H1 (cell line): ENCODE measurements at regions not wholly inside any gene's neighbourhood (a gene's known extent, or its start where the extent isn't known, plus 50 kb on each side); places are given as distances from the start of the nearest gene placed in this dataset.
A peak's percentile ranks its signal among the peaks of the same experiment; 100 is the strongest.

Experiments used
- CTCF ChIA-PET: fragments of 300-600 bp; sonication (Branson Sonifier 250); formaldehyde crosslinking; loops from one replicate; lab custom pipeline; 2021; ENCODE audit not compliant: partially characterized antibody; lab: Charles Lee
- POLR2A ChIA-PET: fragments of 300-600 bp; sonication (Branson Sonifier 250); formaldehyde crosslinking; loops from one replicate; lab custom pipeline; 2021; ENCODE audit warnings: inconsistent platforms; ENCODE audit not compliant: partially characterized antibody; lab: Charles Lee
- DNase-seq, 2 experiments: peaks; one replicate each; pipeline versions ENCODE4 v3.0.0 to v3.0.0-alpha.2; 2010 to 2022; ENCODE audit warnings: low spot score in 2 of 2, low read depth in 1 of 2, mixed read lengths in 1 of 2
- FAIRE-seq: peaks from 2 replicates; lab custom pipeline; 2011; peaks lifted over from hg19 to GRCh38; lab: Jason Lieb, UNC
- H2AFZ ChIP-seq: 2 replicates; pipeline ENCODE4 v1.8.1; 2012; ENCODE audit warnings: low read length, inconsistent platforms
- H2AK5ac ChIP-seq: 2 replicates; pipeline ENCODE4 v1.6.1; 2013; ENCODE audit warnings: low read depth, low read length
- H2BK120ac ChIP-seq: replicated peaks from 2 replicates; pipeline ENCODE3; 2013; ENCODE audit warnings: low read depth, low read length, inconsistent platforms
- H2BK12ac ChIP-seq: 2 replicates; pipeline ENCODE4 v1.6.1; 2013; ENCODE audit warnings: low read depth, low read length
- H2BK15ac ChIP-seq: 2 replicates; pipeline ENCODE4 v1.6.1; 2013; ENCODE audit warnings: low read length
- H2BK20ac ChIP-seq: 2 replicates; pipeline ENCODE4 v1.6.1; 2013; ENCODE audit warnings: low read length
- H2BK5ac ChIP-seq: 2 replicates; pipeline ENCODE4 v1.6.1; 2013; ENCODE audit warnings: low read depth, low read length
- H3K14ac ChIP-seq: 2 replicates; pipeline ENCODE4 v1.6.1; 2013; ENCODE audit warnings: inconsistent platforms; ENCODE audit not compliant: insufficient read length
- H3K18ac ChIP-seq: 2 replicates; pipeline ENCODE4 v1.6.1; 2013; ENCODE audit warnings: low read length; ENCODE audit errors: extremely low read depth
- H3K23ac ChIP-seq: 2 replicates; pipeline ENCODE4 v1.6.1; 2013; ENCODE audit warnings: inconsistent platforms; ENCODE audit not compliant: insufficient read length
- H3K23me2 ChIP-seq: 2 replicates; pipeline ENCODE4 v1.6.1; 2013; ENCODE audit warnings: low read depth, low read length
- H3K27ac ChIP-seq: 2 replicates; pipeline ENCODE4 v1.6.1; 2011; ENCODE audit warnings: low read depth, low read length, inconsistent platforms
- H3K27me3 ChIP-seq, 4 experiments: replicated peaks in 1 of 4; 1 replicate in 1 of 4; 2 replicates in 3 of 4; pipeline versions ENCODE4 v1.6.1 to v1.8.1; 2011 to 2013; ENCODE audit warnings: low read length in 3 of 4, mild to moderate bottlenecking in 3 of 4, inconsistent platforms in 2 of 4, mixed read lengths in 2 of 4, moderate library complexity in 1 of 4; ENCODE audit not compliant: control insufficient read depth in 3 of 4, insufficient read depth in 3 of 4; ENCODE audit errors: extremely low read depth in 1 of 4
- H3K36me3 ChIP-seq, 4 experiments: 2 replicates each; pipeline versions ENCODE4 v1.6.1 to v1.8.1; 2011 to 2013; ENCODE audit warnings: mild to moderate bottlenecking in 4 of 4, low read length in 3 of 4, moderate library complexity in 2 of 4, control low read depth in 1 of 4, inconsistent platforms in 1 of 4; ENCODE audit not compliant: insufficient read depth in 4 of 4, control insufficient read depth in 2 of 4
- H3K4ac ChIP-seq: replicated peaks from 2 replicates; pipeline ENCODE3; 2013; ENCODE audit warnings: low read length, low read depth, mixed read lengths, inconsistent platforms; ENCODE audit not compliant: insufficient read length
- H3K4me1 ChIP-seq, 4 experiments: replicated peaks in 1 of 4; 1 replicate in 1 of 4; 2 replicates in 3 of 4; pipeline versions ENCODE4 v1.6.1 to v1.8.1; 2011 to 2013; ENCODE audit warnings: low read length in 3 of 4, inconsistent platforms in 2 of 4, mixed read lengths in 1 of 4; ENCODE audit not compliant: insufficient read depth in 4 of 4, control insufficient read depth in 3 of 4
- H3K4me2 ChIP-seq, 2 experiments: 2 replicates each; pipeline versions ENCODE4 v1.6.1 to v1.8.1; 2011 to 2013; ENCODE audit warnings: low read depth in 2 of 2, low read length in 2 of 2, control low read depth in 1 of 2, inconsistent platforms in 1 of 2, mild to moderate bottlenecking in 1 of 2; ENCODE audit not compliant: insufficient read depth in 1 of 2
- H3K4me3 ChIP-seq, 4 experiments: fragments of 200-600, 300-600 bp in 1 of 4; sonication (generic), shearing (Covaris generic), sonication (Bioruptor Twin) in 1 of 4; 2 replicates each; pipeline versions ENCODE4 v1.5.1 to v1.8.1; 2011 to 2016; ENCODE audit warnings: low read length in 4 of 4, low read depth in 3 of 4, control low read depth in 2 of 4, inconsistent platforms in 2 of 4, mild to moderate bottlenecking in 2 of 4, mixed read lengths in 1 of 4, moderate library complexity in 1 of 4; ENCODE audit not compliant: insufficient read depth in 2 of 4; ENCODE audit errors: extremely low read depth in 1 of 4
- H3K56ac ChIP-seq: replicated peaks from 2 replicates; pipeline ENCODE3; 2013; ENCODE audit warnings: low read depth, mild to moderate bottlenecking, mixed read lengths, low read length, inconsistent platforms; ENCODE audit not compliant: insufficient read length
- H3K79me1 ChIP-seq: 2 replicates; pipeline ENCODE4 v1.6.1; 2013; ENCODE audit warnings: low read depth, low read length, control low read depth
- H3K79me2 ChIP-seq, 2 experiments: 2 replicates each; pipeline versions ENCODE4 v1.6.1 to v1.8.1; 2012 to 2013; ENCODE audit warnings: low read length in 2 of 2, mild to moderate bottlenecking in 2 of 2, inconsistent platforms in 1 of 2; ENCODE audit not compliant: insufficient read depth in 2 of 2, control insufficient read depth in 1 of 2
- H3K9ac ChIP-seq, 4 experiments: replicated peaks in 1 of 4; 1 replicate in 1 of 4; 2 replicates in 3 of 4; pipeline versions ENCODE4 v1.6.1 to v1.8.1; 2011 to 2013; ENCODE audit warnings: low read depth in 3 of 4, low read length in 3 of 4, control low read depth in 2 of 4, mild to moderate bottlenecking in 2 of 4, moderate library complexity in 2 of 4, inconsistent platforms in 1 of 4; ENCODE audit errors: extremely low read depth in 1 of 4
- H3K9me3 ChIP-seq, 2 experiments: 2 replicates each; pipeline versions ENCODE4 v1.6.1 to v1.8.1; 2012 to 2013; ENCODE audit warnings: mild to moderate bottlenecking in 2 of 2, moderate library complexity in 2 of 2, control low read depth in 1 of 2, inconsistent platforms in 1 of 2, low read depth in 1 of 2, low read length in 1 of 2, mixed read lengths in 1 of 2; ENCODE audit not compliant: insufficient read depth in 2 of 2
- H4K20me1 ChIP-seq, 2 experiments: replicated peaks in 1 of 2; 2 replicates each; pipeline versions ENCODE3 to v1.8.1; 2011 to 2013; ENCODE audit warnings: inconsistent platforms in 2 of 2, low read length in 2 of 2, mild to moderate bottlenecking in 1 of 2; ENCODE audit not compliant: insufficient read depth in 2 of 2, control insufficient read depth in 1 of 2
- H4K5ac ChIP-seq: 2 replicates; pipeline ENCODE4 v1.6.1; 2013; ENCODE audit warnings: low read length, low read depth, mixed read lengths, inconsistent platforms; ENCODE audit not compliant: insufficient read length
- H4K8ac ChIP-seq: 2 replicates; pipeline ENCODE4 v1.8.0; 2013; ENCODE audit warnings: mild to moderate bottlenecking, moderate library complexity, low read length, inconsistent platforms; ENCODE audit not compliant: insufficient read depth; ENCODE audit errors: extremely low read depth
- H4K91ac ChIP-seq: replicated peaks from 2 replicates; pipeline ENCODE3; 2013; ENCODE audit warnings: low read length, mixed read lengths, inconsistent platforms; ENCODE audit not compliant: insufficient read length
- EP300 ChIP-seq, 2 experiments: IDR thresholded peaks; 1 replicate in 1 of 2; 2 replicates in 1 of 2; pipeline ENCODE4 v1.6.1; 2011 to 2012; ENCODE audit warnings: low read depth in 2 of 2, low read length in 2 of 2, mild to moderate bottlenecking in 2 of 2, borderline replicate concordance in 1 of 2, inconsistent platforms in 1 of 2, moderate library complexity in 1 of 2
- RAD21 ChIP-seq, 2 experiments: IDR thresholded peaks in 1 of 2; conservative IDR thresholded peaks in 1 of 2; 2 replicates each; pipeline ENCODE4 v1.6.1; 2011; ENCODE audit warnings: low read depth in 2 of 2, low read length in 2 of 2, improper control_type of control experiment in 1 of 2, inconsistent platforms in 1 of 2, mild to moderate bottlenecking in 1 of 2, moderate library complexity in 1 of 2
- RFX5 ChIP-seq: IDR thresholded peaks from 2 replicates; pipeline ENCODE4 v1.6.1; 2011; ENCODE audit warnings: low read depth, low read length, improper control_type of control experiment, borderline replicate concordance
- WGBS, 2 experiments: shearing (Covaris generic) in 1 of 2; methylation state at CpG; one replicate each; pipeline versions ENCODE4 v1.1.6 to v1.1.7; 2013 to 2015; ENCODE audit warnings: low lambda C conversion rate in 2 of 2, mixed read lengths in 2 of 2, inconsistent platforms in 1 of 2, low coverage in 1 of 2, missing lambda C conversion rate in 1 of 2; ENCODE audit not compliant: insufficient replicate concordance in 2 of 2, insufficient coverage in 1 of 2, insufficient read length in 1 of 2; ENCODE audit errors: extremely low coverage in 1 of 2, missing lambda C conversion rate in 1 of 2; 5-methylcytosine and 5-hydroxymethylcytosine counted together

DNA sequence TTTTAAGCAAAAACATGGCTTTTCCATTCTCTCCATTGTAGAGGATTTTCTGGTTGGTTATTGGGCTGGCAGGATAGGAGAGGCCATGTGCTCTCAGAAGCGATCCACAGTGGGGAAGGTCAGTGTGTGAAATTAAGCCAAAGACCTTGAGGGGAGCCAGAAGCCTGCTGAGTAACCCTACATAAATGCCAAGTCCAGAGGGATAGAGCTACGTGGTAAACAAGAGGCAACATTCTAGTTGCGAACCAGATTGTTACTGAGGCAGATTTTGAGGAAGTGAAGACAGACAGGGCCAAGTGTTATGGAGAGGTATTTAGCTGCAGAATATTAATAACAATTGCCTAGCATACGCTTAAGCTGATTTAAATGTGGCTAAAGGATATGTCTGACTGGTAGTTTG lies 592.8 kb upstream of the GBE1 start:
- FAIRE-seq, result no peak
- no peaks in the 10 kb centered on the region for H3K79me1 ChIP-seq
- H4K91ac ChIP-seq, result no peak overlapping the region
- H2BK12ac ChIP-seq, result no peak overlapping the region
- no peak overlapping the region for H3K27ac ChIP-seq
- no peak overlapping the region for H3K23ac ChIP-seq
- no peaks in the 10 kb centered on the region for H3K27me3 ChIP-seq
- H3K9ac ChIP-seq, result no peak overlapping the region
- CTCF ChIA-PET, result interaction anchor here (0.7 to 1.5 kb wide), 2 partner anchors 144 to 771 kb away, joined by 3 to 4 read pairs; no protein-coding TSS in a partner anchor
- no peak overlapping the region for H2BK20ac ChIP-seq
- no peak overlapping the region for H4K5ac ChIP-seq
- no peak overlapping the region for H3K56ac ChIP-seq
- H3K18ac ChIP-seq, result no peak overlapping the region
- H4K20me1 ChIP-seq, result no peaks in the 10 kb centered on the region
- H3K4me2 ChIP-seq, result no peak overlapping the region
- DNase-seq, result no peak
- H2BK120ac ChIP-seq, result no peak overlapping the region
- no peaks in the 10 kb centered on the region for H3K9me3 ChIP-seq
- WGBS, 2 experiments, result 80% methylated on average over 4 of the region's 4 CpGs; no CpG with 5 or more reads in 1 of the 2 experiments
- H2AK5ac ChIP-seq, result no peak overlapping the region
- TF ChIP-seq EP300 (IDR thresholded peaks at IDR 0.05; ENCODE audit: borderline replicate concordance in 1 of 2, low read depth in 2 of 2, low read length in 2 of 2) (no peak), RFX5 (no peak), RAD21 (IDR thresholded peaks at IDR 0.05 in 1 of 2, conservative IDR thresholded peaks at IDR 0.05 in 1 of 2; ENCODE audit: low read depth in 2 of 2, low read length in 2 of 2) (0 out of 4 replicates have a peak, but pooled peaks of 1 of the 2 experiments have one; percentile 1)
- POLR2A ChIA-PET, result interaction anchor here (0.6 kb wide), 1 partner anchor 28 kb away, joined by 3 read pairs; no protein-coding TSS in a partner anchor
- H2AFZ ChIP-seq, result peak overlapping the region; percentile 86; the same call in 1 of the 2 replicates
- no peak overlapping the region for H3K14ac ChIP-seq
- H3K4me3 ChIP-seq, result no peak overlapping the region
- no peaks in the 10 kb centered on the region for H3K23me2 ChIP-seq
- peaks cover 0 to 6% (median 2%) of the 10 kb centered on the region in 4 experiments; a peak in 3 of 7 replicates for H3K4me1 ChIP-seq
- no peak overlapping the region for H4K8ac ChIP-seq
- H3K4ac ChIP-seq, result no peak overlapping the region
- no peak overlapping the region for H2BK15ac ChIP-seq
- H2BK5ac ChIP-seq, result no peak overlapping the region
- no peaks in the 10 kb centered on the region for H3K79me2 ChIP-seq
- H3K36me3 ChIP-seq, result no peaks in the 10 kb centered on the region
